SK-N-DZ (cell line): ENCODE measurements at regions not wholly inside any gene's neighbourhood (a gene's known extent, or its start where the extent isn't known, plus 50 kb on each side); places are given as distances from the start of the nearest gene placed in this dataset.

Experiments
- DNase-seq: peaks from one replicate; pipeline ENCODE4 v3.0.0-alpha.2; 2015; ENCODE audit warnings: low spot score

GRCh38 chr5:53219174-53219573 lies 109.6 kb upstream of the MOCS2 start:
- DNase-seq, result no peak

- DNase-seq, result no peak
Measured at GRCh38 chr5:53219610-53220009, 110.1 kb upstream of the MOCS2 start.

- no peak for DNase-seq
Measured at GRCh38 chr5:53233645-53234405, 124.3 kb upstream of the MOCS2 start.

- DNase-seq, result no peak
Measured at GRCh38 chr5:53236683-53237082, 127.1 kb upstream of the MOCS2 start.

GRCh38 chr5:53237876-53238275 lies 128.3 kb upstream of the MOCS2 start:
- no peak for DNase-seq

- no peak for DNase-seq
Measured at GRCh38 chr5:53239301-53239990, 129.9 kb upstream of the MOCS2 start.

GRCh38 chr5:53240661-53241060 lies 131.1 kb upstream of the MOCS2 start:
- DNase-seq, result no peak

GRCh38 chr5:53241572-53241971 lies 132.0 kb upstream of the MOCS2 start:
- no peak for DNase-seq

- DNase-seq, result no peak
Measured at GRCh38 chr5:53243403-53243802, 133.8 kb upstream of the MOCS2 start.

GRCh38 chr5:53246042-53246836 lies 136.7 kb upstream of the MOCS2 start:
- DNase-seq, result no peak

GRCh38 chr5:53249529-53250200 lies 140.1 kb upstream of the MOCS2 start:
- DNase-seq, result no peak

- no peak for DNase-seq
Measured at GRCh38 chr5:53250201-53250550, 140.6 kb upstream of the MOCS2 start.

- no peak for DNase-seq
Measured at GRCh38 chr5:53253421-53253871, 143.9 kb upstream of the MOCS2 start.

GRCh38 chr5:53256746-53257145 lies 147.2 kb upstream of the MOCS2 start:
- no peak for DNase-seq

- DNase-seq, result no peak
Measured at GRCh38 chr5:53257806-53258373, 148.3 kb upstream of the MOCS2 start.

- DNase-seq, result no peak
Measured at GRCh38 chr5:53259176-53259575, 149.6 kb upstream of the MOCS2 start.

- DNase-seq, result no peak
Measured at GRCh38 chr5:53260446-53260845, 150.9 kb upstream of the MOCS2 start.

- DNase-seq, result no peak
Measured at GRCh38 chr5:53261245-53261644, 151.7 kb upstream of the MOCS2 start.

- DNase-seq, result no peak
Measured at GRCh38 chr5:53262348-53262970, 152.9 kb upstream of the MOCS2 start.

- no peak for DNase-seq
Measured at GRCh38 chr5:53263151-53263550, 153.6 kb upstream of the MOCS2 start.

GRCh38 chr5:53265043-53265442 lies 155.5 kb upstream of the MOCS2 start:
- no peak for DNase-seq
